Neural progenitor cell (in vitro differentiated cells): ENCODE measurements at regions not wholly inside any gene's neighbourhood (a gene's known extent, or its start where the extent isn't known, plus 50 kb on each side); places are given as distances from the start of the nearest gene placed in this dataset.

Experiments used
- DNase-seq: peaks from one replicate; pipeline ENCODE4 v3.0.0-alpha.2; 2016; ENCODE audit warnings: low spot score
- H2AFZ ChIP-seq: fragments of 200-600 bp; sonication (generic); replicated peaks from 2 replicates; pipeline ENCODE4 v1.6.1; 2016; ENCODE audit warnings: antibody characterized with exemption
- H3F3A ChIP-seq: fragments of 200-600 bp; sonication (generic); 2 replicates; pipeline ENCODE4 v1.6.1; 2016; ENCODE audit warnings: antibody characterized with exemption, low read depth
- H3K27ac ChIP-seq: fragments of 200-600 bp; sonication (generic); 2 replicates; pipeline ENCODE4 v1.5.1; 2016; ENCODE audit warnings: mild to moderate bottlenecking
- H3K27me3 ChIP-seq: fragments of 200-600 bp; sonication (generic); 2 replicates; pipeline ENCODE4 v1.6.1; 2016; ENCODE audit warnings: mild to moderate bottlenecking, moderate library complexity
- H3K36me3 ChIP-seq: fragments of 200-600 bp; sonication (generic); 2 replicates; pipeline ENCODE4 v1.5.1; 2016
- H3K4me1 ChIP-seq: fragments of 200-600 bp; sonication (generic); 2 replicates; pipeline ENCODE4 v1.6.1; 2016; ENCODE audit warnings: mixed run types
- H3K4me2 ChIP-seq: fragments of 200-600 bp; sonication (generic); 2 replicates; pipeline ENCODE4 v1.6.1; 2016
- H3K4me3 ChIP-seq: fragments of 200-600 bp; sonication (generic); 2 replicates; pipeline ENCODE4 v1.5.1; 2016
- H3K79me2 ChIP-seq: fragments of 200-600 bp; sonication (generic); 2 replicates; pipeline ENCODE4 v1.6.1; 2016; ENCODE audit warnings: low read depth
- H3K9ac ChIP-seq: fragments of 200-600 bp; sonication (generic); 2 replicates; pipeline ENCODE4 v1.6.1; 2016
- H3K9me3 ChIP-seq: fragments of 200-600 bp; sonication (generic); 2 replicates; pipeline ENCODE4 v1.5.1; 2016; ENCODE audit warnings: low read depth
- H4K20me1 ChIP-seq: fragments of 200-600 bp; sonication (generic); 2 replicates; pipeline ENCODE4 v1.6.1; 2016; ENCODE audit warnings: low read depth
- H3K27ac Mint-ChIP-seq: 3 replicates; pipeline ENCODE4 v1.8.0; 2021; ENCODE audit warnings: mixed read lengths
- H3K27me3 Mint-ChIP-seq: 2 replicates; pipeline ENCODE4 v1.8.0; 2022; ENCODE audit warnings: low read depth, mild to moderate bottlenecking, inconsistent platforms, moderate library complexity, mixed read lengths; ENCODE audit not compliant: insufficient read depth
- H3K36me3 Mint-ChIP-seq: 3 replicates; pipeline ENCODE4 v1.8.0; 2021; ENCODE audit warnings: mixed read lengths
- H3K4me1 Mint-ChIP-seq: 3 replicates; pipeline ENCODE4 v1.8.0; 2021; ENCODE audit warnings: mixed read lengths
- H3K4me3 Mint-ChIP-seq: 3 replicates; pipeline ENCODE4 v1.8.0; 2021; ENCODE audit warnings: mild to moderate bottlenecking, moderate library complexity, mixed read lengths
- H3K9me3 Mint-ChIP-seq: 3 replicates; pipeline ENCODE4 v1.8.0; 2020; ENCODE audit warnings: mixed read lengths
- CTCF ChIP-seq: fragments of 200-600 bp; sonication (generic); IDR thresholded peaks from 2 replicates; pipeline ENCODE4 v1.5.1; 2017; ENCODE audit warnings: antibody characterized with exemption, mild to moderate bottlenecking
- EZH2 ChIP-seq: fragments of 200-600 bp; sonication (generic); IDR thresholded peaks from 2 replicates; pipeline ENCODE4 v1.6.1; 2017; ENCODE audit warnings: antibody characterized with exemption, mild to moderate bottlenecking, moderate library complexity
- EZH2phosphoT487 ChIP-seq: fragments of 200-600 bp; sonication (generic); IDR thresholded peaks from 2 replicates; pipeline ENCODE4 v1.6.1; 2017; ENCODE audit warnings: antibody characterized with exemption

- H3K27me3 Mint-ChIP-seq = peaks cover 11% of the 10 kb centered on the region
- Histone ChIP-seq H3K4me3 (no peak overlapping the region), H2AFZ (peak overlapping the region; percentile 67), H3F3A (no peaks in the 10 kb centered on the region), H3K9ac (no peak overlapping the region), H3K79me2 (no peaks in the 10 kb centered on the region), H3K27me3 (no peaks in the 10 kb centered on the region), H3K36me3 (no peaks in the 10 kb centered on the region), H3K27ac (no peak overlapping the region), H3K4me1 (peaks cover 8% of the 10 kb centered on the region), H3K4me2 (no peak overlapping the region), H4K20me1 (no peaks in the 10 kb centered on the region), H3K9me3 (no peaks in the 10 kb centered on the region)
- no peaks in the 10 kb centered on the region for H3K36me3 Mint-ChIP-seq
- no peak for TF ChIP-seq EZH2
- TF ChIP-seq EZH2phosphoT487 = no peak
- H3K27ac Mint-ChIP-seq = no peak overlapping the region
- H3K9me3 Mint-ChIP-seq = no peaks in the 10 kb centered on the region
- DNase-seq = no peak
- H3K4me1 Mint-ChIP-seq = peaks cover 22% of the 10 kb centered on the region
- H3K4me3 Mint-ChIP-seq = no peak overlapping the region
These were observed 76.4 kb upstream of the SEMA6D start for GRCh38 chr15:47640901-47641300.

- Histone ChIP-seq H3K9ac (no peak overlapping the region), H3K9me3 (no peaks in the 10 kb centered on the region), H3K27ac (no peak overlapping the region), H4K20me1 (no peaks in the 10 kb centered on the region), H2AFZ (no peak overlapping the region), H3K27me3 (no peaks in the 10 kb centered on the region), H3F3A (no peaks in the 10 kb centered on the region), H3K4me1 (peaks cover 8% of the 10 kb centered on the region), H3K36me3 (no peaks in the 10 kb centered on the region), H3K4me2 (no peak overlapping the region), H3K4me3 (no peak overlapping the region), H3K79me2 (no peaks in the 10 kb centered on the region)
- TF ChIP-seq CTCF (no peak), EZH2 (no peak), EZH2phosphoT487 (no peak)
- Mint-ChIP-seq H3K4me1 (peaks cover 52% of the 10 kb centered on the region), H3K4me3 (no peak overlapping the region), H3K36me3 (no peaks in the 10 kb centered on the region), H3K27me3 (peaks cover 7% of the 10 kb centered on the region), H3K9me3 (no peaks in the 10 kb centered on the region), H3K27ac (no peak overlapping the region)
- DNase-seq = no peak
These were observed 72.6 kb upstream of the SEMA6D start for GRCh38 chr15:47644722-47645121.

GRCh38 chr15:47650564-47650963, 66.7 kb upstream of the SEMA6D start:
- Mint-ChIP-seq H3K27ac (no peak overlapping the region), H3K4me1 (peaks cover 66% of the 10 kb centered on the region), H3K27me3 (no peaks in the 10 kb centered on the region), H3K4me3 (no peak overlapping the region), H3K36me3 (no peaks in the 10 kb centered on the region), H3K9me3 (no peaks in the 10 kb centered on the region)
- H3K27me3 ChIP-seq = no peaks in the 10 kb centered on the region
- H2AFZ ChIP-seq = no peak overlapping the region
- no peak overlapping the region for H3K4me2 ChIP-seq
- no peak for DNase-seq
- H4K20me1 ChIP-seq = no peaks in the 10 kb centered on the region
- H3K27ac ChIP-seq = no peak overlapping the region
- no peaks in the 10 kb centered on the region for H3K36me3 ChIP-seq
- TF ChIP-seq EZH2phosphoT487 (no peak), CTCF (no peak), EZH2 (no peak)
- H3K9me3 ChIP-seq = no peaks in the 10 kb centered on the region
- H3K9ac ChIP-seq = no peak overlapping the region
- H3K4me3 ChIP-seq = no peak overlapping the region
- H3F3A ChIP-seq = no peaks in the 10 kb centered on the region
- H3K79me2 ChIP-seq = no peaks in the 10 kb centered on the region
- no peaks in the 10 kb centered on the region for H3K4me1 ChIP-seq

- Histone ChIP-seq H3K27ac (no peak overlapping the region), H3K4me3 (no peak overlapping the region), H3K4me2 (no peak overlapping the region), H2AFZ (no peak overlapping the region), H3K4me1 (no peaks in the 10 kb centered on the region), H3K36me3 (no peaks in the 10 kb centered on the region), H3K27me3 (no peaks in the 10 kb centered on the region), H3F3A (no peaks in the 10 kb centered on the region), H4K20me1 (no peaks in the 10 kb centered on the region), H3K9me3 (no peaks in the 10 kb centered on the region), H3K79me2 (no peaks in the 10 kb centered on the region), H3K9ac (no peak overlapping the region)
- Mint-ChIP-seq H3K9me3 (no peaks in the 10 kb centered on the region), H3K4me1 (peaks cover 53% of the 10 kb centered on the region), H3K27ac (peak overlapping the region; percentile 83), H3K27me3 (no peaks in the 10 kb centered on the region), H3K36me3 (no peaks in the 10 kb centered on the region), H3K4me3 (no peak overlapping the region)
- DNase-seq = no peak
- TF ChIP-seq EZH2 = no peak
- TF ChIP-seq EZH2phosphoT487 = no peak
- TF ChIP-seq CTCF = no peak
These were observed 65.0 kb upstream of the SEMA6D start for GRCh38 chr15:47652328-47652727.
